Panc1 (cell line): ENCODE measurements at regions not wholly inside any gene's neighbourhood (a gene's known extent, or its start where the extent isn't known, plus 50 kb on each side); places are given as distances from the start of the nearest gene placed in this dataset.

Experiments
- ATAC-seq: fragments of 200-7000 bp; cut with Tn5 transposase; 2 replicates; pipeline ENCODE4 v1.9.1; 2020; ENCODE audit warnings: mild to moderate bottlenecking, moderate library complexity
- BruUV-seq: library from RNA; stranded (reverse); fragments of 400-500 nt; replicated peaks from 2 replicates; lab custom pipeline; 2021; lab: Mats Ljungman, UMichigan
- CTCF ChIA-PET: fragments of 300-600 bp; sonication (Branson Sonifier 250); formaldehyde crosslinking; loops from one replicate; lab custom pipeline; 2022; ENCODE audit warnings: antibody characterized with exemption; lab: Charles Lee
- POLR2A ChIA-PET: fragments of 300-600 bp; sonication (Branson Sonifier 250); formaldehyde crosslinking; loops from one replicate; lab custom pipeline; 2022; ENCODE audit warnings: antibody characterized with exemption; lab: Charles Lee
- DNase-seq: peaks from one replicate; pipeline ENCODE4 v3.0.0-alpha.2; 2010; ENCODE audit warnings: low read depth, low spot score
- H3K27ac ChIP-seq: 2 replicates; pipeline ENCODE4 v1.5.1; 2011; ENCODE audit warnings: mild to moderate bottlenecking, low read length, inconsistent platforms
- H3K27me3 ChIP-seq: fragments of 200-500 bp; sonication (Bioruptor generic); 2 replicates; pipeline ENCODE4 v1.6.0; 2014; ENCODE audit warnings: low read length, inconsistent platforms; ENCODE audit not compliant: control insufficient read depth, insufficient read depth
- H3K36me3 ChIP-seq: fragments of 200-500 bp; sonication (Bioruptor generic); 2 replicates; pipeline ENCODE4 v1.5.1; 2014; ENCODE audit warnings: inconsistent platforms, mild to moderate bottlenecking, low read length, moderate library complexity; ENCODE audit not compliant: control insufficient read depth, insufficient read depth
- H3K4me1 ChIP-seq: 2 replicates; pipeline ENCODE4 v1.5.1; 2011; ENCODE audit warnings: inconsistent platforms, mild to moderate bottlenecking, low read length, moderate library complexity; ENCODE audit not compliant: control insufficient read depth, insufficient read depth
- H3K4me3 ChIP-seq, 2 experiments: 2 replicates each; pipeline ENCODE4 v1.5.1; 2011 to 2012; ENCODE audit warnings: low read depth in 2 of 2, low read length in 2 of 2, mild to moderate bottlenecking in 2 of 2, inconsistent platforms in 1 of 2, moderate library complexity in 1 of 2
- H3K9me3 ChIP-seq: fragments of 200-500 bp; sonication (Bioruptor generic); 2 replicates; pipeline ENCODE4 v1.5.1; 2014; ENCODE audit warnings: low read depth, mild to moderate bottlenecking, inconsistent platforms, low read length, moderate library complexity; ENCODE audit not compliant: control insufficient read depth, insufficient read depth
- CTCF ChIP-seq: fragments of 450-650 bp; IDR thresholded peaks from 2 replicates; pipeline ENCODE4 v1.5.1; 2017; ENCODE audit warnings: mild to moderate bottlenecking
- POLR2AphosphoS5 ChIP-seq: IDR thresholded peaks from 2 replicates; pipeline ENCODE4 v1.6.1; 2012; ENCODE audit warnings: mild to moderate bottlenecking, low read depth, low read length, moderate library complexity
- REST ChIP-seq, 2 experiments: IDR thresholded peaks; 2 replicates each; pipeline ENCODE4 v1.6.1; 2011 to 2012; ENCODE audit warnings: low read depth in 2 of 2, control low read depth in 1 of 2, low read length in 1 of 2, mild to moderate bottlenecking in 1 of 2, moderate library complexity in 1 of 2; ENCODE audit not compliant: insufficient read depth in 1 of 2
- SIN3A ChIP-seq: IDR thresholded peaks from 2 replicates; pipeline ENCODE4 v1.6.1; 2012; ENCODE audit warnings: low read depth, mild to moderate bottlenecking, low read length, moderate library complexity, borderline replicate concordance; ENCODE audit not compliant: insufficient read depth
- TCF7L2 ChIP-seq: IDR thresholded peaks from 2 replicates; pipeline ENCODE4 v1.6.1; 2011; ENCODE audit warnings: mild to moderate bottlenecking, low read depth, low read length, inconsistent platforms
- in situ Hi-C: cut with HindIII; loops from 2 replicates; pipeline ENCODE4 v1.10.0; 2016; ENCODE audit warnings: low sequenced_read_pairs, low pct_unique_long_range_greater_than_20kb
- intact Hi-C: fragments of 100-400 bp; cut with micrococcal nuclease; formaldehyde crosslinking; loops from one replicate; pipeline ENCODE4 v1.10.0; 2022; ENCODE audit not compliant: unreplicated experiment

GRCh38 chrX:124925681-124926080 is 394.0 kb upstream of the TEX13C start:
- Histone ChIP-seq H3K4me3 (no peak overlapping the region), H3K27me3 (no peaks in the 10 kb centered on the region), H3K9me3 (no peaks in the 10 kb centered on the region), H3K4me1 (no peaks in the 10 kb centered on the region), H3K36me3 (no peaks in the 10 kb centered on the region), H3K27ac (no peak overlapping the region)
- intact Hi-C loops (no loop called here), in situ Hi-C loops (no loop called here)
- ChIA-PET CTCF (no interaction called here), POLR2A (no interaction called here)
- no peak for ATAC-seq
- no peak for DNase-seq
- TF ChIP-seq SIN3A (no peak), TCF7L2 (no peak), CTCF (no peak), POLR2AphosphoS5 (no peak), REST (IDR thresholded peaks at IDR 0.05; ENCODE audit: insufficient read depth in 1 of 2, low read depth in 2 of 2, low read length in 1 of 2) (no peak)
- BruUV-seq, result no TSS peak

- no TSS peak for BruUV-seq
- no peak for ATAC-seq
- CTCF ChIA-PET, result no interaction called here
Measured at GRCh38 chrX:124931241-124931640, 388.4 kb upstream of the TEX13C start.

More at GRCh38 chrX:124931241-124931640, 388.4 kb upstream of the TEX13C start:
- POLR2A ChIA-PET, result no interaction called here
- intact Hi-C loops (no loop called here), in situ Hi-C loops (no loop called here)
- Histone ChIP-seq H3K36me3 (no peaks in the 10 kb centered on the region), H3K4me3 (no peak overlapping the region), H3K27me3 (no peaks in the 10 kb centered on the region), H3K27ac (no peak overlapping the region), H3K9me3 (no peaks in the 10 kb centered on the region), H3K4me1 (no peaks in the 10 kb centered on the region)
- DNase-seq, result no peak
- TF ChIP-seq SIN3A (no peak), CTCF (no peak), POLR2AphosphoS5 (no peak), TCF7L2 (no peak), REST (IDR thresholded peaks at IDR 0.05; ENCODE audit: insufficient read depth in 1 of 2, low read depth in 2 of 2, low read length in 1 of 2) (no peak)
